ENCODE measurements at regions not wholly inside any gene's neighbourhood (a gene's known extent, or its start where the extent isn't known, plus 50 kb on each side); places are given as distances from the start of the nearest gene placed in this dataset.

- TF ChIP-seq REST (IDR thresholded peaks at IDR 0.05; ENCODE audit: low read depth) (no peak), EP300 (IDR thresholded peaks at IDR 0.05; ENCODE audit: borderline replicate concordance) (no peak), CEBPB (IDR thresholded peaks at IDR 0.05) (no peak), TCF12 (IDR thresholded peaks at IDR 0.05; ENCODE audit: low read depth) (no peak)
Measured at GRCh38 chr7:118041251-118041878, 142.6 kb upstream of the LSM8 start.

GRCh38 chr7:118045629-118046028 is 138.3 kb upstream of the LSM8 start:
- TF ChIP-seq EP300 (IDR thresholded peaks at IDR 0.05; ENCODE audit: borderline replicate concordance) (no peak), YY1 (IDR thresholded peaks at IDR 0.05; ENCODE audit: low read depth) (no peak), CEBPB (IDR thresholded peaks at IDR 0.05) (no peak), ZBTB7A (IDR thresholded peaks at IDR 0.05; ENCODE audit: low read depth) (no peak)

GRCh38 chr7:118046086-118046485 is 137.9 kb upstream of the LSM8 start:
- TF ChIP-seq ZBTB7A (IDR thresholded peaks at IDR 0.05; ENCODE audit: low read depth), result no peak
- TF ChIP-seq EGR1 (IDR thresholded peaks at IDR 0.05), result no peak
- TF ChIP-seq REST (IDR thresholded peaks at IDR 0.05; ENCODE audit: low read depth), result no peak
- TF ChIP-seq USF1 (IDR thresholded peaks at IDR 0.05), result no peak
- no peak for TF ChIP-seq NFIC (IDR thresholded peaks at IDR 0.05)
- no peak for TF ChIP-seq CREB1 (IDR thresholded peaks at IDR 0.05; ENCODE audit: low read depth)
- TF ChIP-seq EP300 (IDR thresholded peaks at IDR 0.05; ENCODE audit: borderline replicate concordance), result no peak
- TF ChIP-seq TAF1 (IDR thresholded peaks at IDR 0.05; ENCODE audit: low read depth), result no peak
- TF ChIP-seq TCF12 (IDR thresholded peaks at IDR 0.05; ENCODE audit: low read depth), result no peak
- no peak for TF ChIP-seq TEAD4 (IDR thresholded peaks at IDR 0.05)
- TF ChIP-seq FOXM1 (IDR thresholded peaks at IDR 0.05; ENCODE audit: borderline replicate concordance, low read depth), result no peak
- TF ChIP-seq MAX (IDR thresholded peaks at IDR 0.05), result no peak
- no peak for TF ChIP-seq YY1 (IDR thresholded peaks at IDR 0.05; ENCODE audit: low read depth)
- no peak for TF ChIP-seq RAD21 (IDR thresholded peaks at IDR 0.05; ENCODE audit: low read depth)
- no peak for TF ChIP-seq CEBPB (IDR thresholded peaks at IDR 0.05)

- TF ChIP-seq CREB1 (IDR thresholded peaks at IDR 0.05; ENCODE audit: low read depth) (no peak), REST (IDR thresholded peaks at IDR 0.05; ENCODE audit: low read depth) (no peak), RAD21 (IDR thresholded peaks at IDR 0.05; ENCODE audit: low read depth) (no peak), ZBTB7A (IDR thresholded peaks at IDR 0.05; ENCODE audit: low read depth) (no peak), CEBPB (IDR thresholded peaks at IDR 0.05) (no peak), USF1 (IDR thresholded peaks at IDR 0.05) (no peak), FOXM1 (IDR thresholded peaks at IDR 0.05; ENCODE audit: borderline replicate concordance, low read depth) (no peak), TEAD4 (IDR thresholded peaks at IDR 0.05) (no peak)
Measured at GRCh38 chr7:118046801-118047200, 137.2 kb upstream of the LSM8 start.

- TF ChIP-seq CEBPB (IDR thresholded peaks at IDR 0.05), result no peak
- TF ChIP-seq REST (IDR thresholded peaks at IDR 0.05; ENCODE audit: low read depth), result no peak
- no peak for TF ChIP-seq CREB1 (IDR thresholded peaks at IDR 0.05; ENCODE audit: low read depth)
- TF ChIP-seq TAF1 (IDR thresholded peaks at IDR 0.05; ENCODE audit: low read depth), result no peak
- no peak for TF ChIP-seq USF1 (IDR thresholded peaks at IDR 0.05)
- no peak for TF ChIP-seq YY1 (IDR thresholded peaks at IDR 0.05; ENCODE audit: low read depth)
Measured at GRCh38 chr7:118052336-118052735, 131.6 kb upstream of the LSM8 start.
